ENCODE measurements at regions not wholly inside any gene's neighbourhood (a gene's known extent, or its start where the extent isn't known, plus 50 kb on each side); places are given as distances from the start of the nearest gene placed in this dataset.

DNA sequence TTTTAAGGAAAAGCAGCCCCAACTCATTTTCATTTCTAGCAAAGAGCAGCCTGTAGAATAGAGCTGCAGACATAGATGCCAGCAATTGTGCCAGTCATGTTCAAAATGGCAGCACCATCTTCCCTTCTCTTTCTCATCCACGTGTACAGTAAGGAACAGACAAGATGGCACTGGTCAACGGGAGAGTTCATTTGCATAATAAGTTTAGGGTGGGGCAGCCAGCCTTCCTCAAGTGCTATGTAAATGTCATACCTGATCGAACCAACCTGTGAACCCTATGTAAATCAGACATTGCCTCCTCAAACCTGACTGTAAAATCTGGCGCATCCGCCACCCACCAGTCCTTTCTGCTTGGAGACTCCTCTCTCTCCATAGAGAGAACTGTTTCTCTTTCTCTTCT is 150.0 kb upstream of the CDH13 start:
- DNase-seq (ENCODE audit: low spot score): no peak
- Mint-ChIP-seq H3K9me3 (ENCODE audit: low read depth) (peaks cover 4% of the 10 kb centered on the region), H3K27ac (ENCODE audit: unreplicated experiment) (no peak overlapping the region), H3K36me3 (ENCODE audit: low read depth) (no peaks in the 10 kb centered on the region), H3K4me1 (ENCODE audit: low read depth) (no peaks in the 10 kb centered on the region), H3K4me3 (ENCODE audit: unreplicated experiment) (no peak overlapping the region), H3K27me3 (ENCODE audit: low read depth) (peaks cover 20% of the 10 kb centered on the region)
- no peak for TF ChIP-seq CTCF (IDR thresholded peaks at IDR 0.05)

DNA sequence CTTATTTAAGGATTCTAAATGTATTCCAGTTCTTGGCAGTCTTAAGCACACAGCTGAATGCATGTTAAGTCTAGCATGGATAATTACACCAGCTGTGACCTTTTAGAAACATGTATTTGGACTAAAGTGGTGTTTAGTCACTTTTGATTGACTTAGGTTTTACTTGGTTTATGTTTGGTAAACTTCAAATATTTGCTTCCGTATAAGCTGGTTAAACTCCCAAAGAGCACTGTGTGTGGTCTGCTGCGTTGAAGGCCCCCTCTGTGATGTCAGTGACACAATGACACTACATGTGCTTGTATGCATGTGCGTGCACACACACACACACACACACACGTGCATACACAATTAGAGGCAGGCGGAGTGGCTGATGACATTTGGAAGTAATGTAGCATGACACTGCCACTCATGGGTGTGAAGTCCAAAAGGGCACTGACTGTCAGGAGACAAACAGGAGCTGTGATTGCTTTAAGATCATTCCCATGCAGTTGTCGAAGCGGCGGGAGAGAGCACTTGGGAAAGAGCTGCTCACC is 156.1 kb upstream of the CDH13 start:
- Mint-ChIP-seq H3K4me1 (ENCODE audit: low read depth) (no peaks in the 10 kb centered on the region), H3K36me3 (ENCODE audit: low read depth) (no peaks in the 10 kb centered on the region), H3K4me3 (ENCODE audit: unreplicated experiment) (no peak overlapping the region), H3K27me3 (ENCODE audit: low read depth) (peaks cover 23% of the 10 kb centered on the region), H3K27ac (ENCODE audit: unreplicated experiment) (no peak overlapping the region), H3K9me3 (ENCODE audit: low read depth) (peaks cover 4% of the 10 kb centered on the region)
- no peak for DNase-seq (ENCODE audit: low spot score)
- TF ChIP-seq CTCF (IDR thresholded peaks at IDR 0.05): no peak

DNA sequence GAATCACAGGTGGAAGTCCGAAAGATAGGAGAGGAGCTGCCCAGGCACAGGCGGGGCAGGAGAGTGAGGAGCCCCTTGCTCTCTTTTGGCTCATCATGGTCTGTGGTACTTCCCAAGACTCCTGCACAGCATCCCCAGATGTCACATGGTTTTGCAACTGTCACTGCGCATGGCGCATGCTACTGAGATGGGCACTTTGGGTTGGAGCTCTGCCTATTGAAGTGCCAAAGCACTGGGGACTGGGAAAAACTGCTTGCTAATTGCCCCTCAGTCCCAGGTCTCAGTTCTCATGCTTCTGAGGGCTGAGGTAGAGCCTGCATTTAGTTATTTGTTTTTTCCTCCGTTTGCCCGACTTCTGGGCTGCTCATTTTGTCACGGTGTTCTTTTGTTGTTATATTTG is 156.8 kb upstream of the CDH13 start:
- no peaks in the 10 kb centered on the region for H3K4me1 Mint-ChIP-seq (ENCODE audit: low read depth)
- peaks cover 4% of the 10 kb centered on the region for H3K9me3 Mint-ChIP-seq (ENCODE audit: low read depth)
- H3K4me3 Mint-ChIP-seq (ENCODE audit: unreplicated experiment): no peak overlapping the region
- no peaks in the 10 kb centered on the region for H3K36me3 Mint-ChIP-seq (ENCODE audit: low read depth)
- peaks cover 28% of the 10 kb centered on the region for H3K27me3 Mint-ChIP-seq (ENCODE audit: low read depth)
- DNase-seq (ENCODE audit: low spot score): no peak
- no peak overlapping the region for H3K27ac Mint-ChIP-seq (ENCODE audit: unreplicated experiment)
- TF ChIP-seq CTCF (IDR thresholded peaks at IDR 0.05): no peak

GRCh38 chr16:82464187-82464586 is 162.6 kb upstream of the CDH13 start:
- TF ChIP-seq CTCF (IDR thresholded peaks at IDR 0.05): no peak
- Mint-ChIP-seq H3K27ac (ENCODE audit: unreplicated experiment) (no peak overlapping the region), H3K36me3 (ENCODE audit: low read depth) (no peaks in the 10 kb centered on the region), H3K4me1 (ENCODE audit: low read depth) (no peaks in the 10 kb centered on the region), H3K4me3 (ENCODE audit: unreplicated experiment) (no peak overlapping the region), H3K9me3 (ENCODE audit: low read depth) (no peaks in the 10 kb centered on the region), H3K27me3 (ENCODE audit: low read depth) (peaks cover 16% of the 10 kb centered on the region)
- no peak for DNase-seq (ENCODE audit: low spot score)

- no peak for DNase-seq (ENCODE audit: low spot score)
- TF ChIP-seq CTCF (IDR thresholded peaks at IDR 0.05): no peak
- Mint-ChIP-seq H3K27ac (ENCODE audit: unreplicated experiment) (no peak overlapping the region), H3K27me3 (ENCODE audit: low read depth) (peaks cover 23% of the 10 kb centered on the region), H3K4me1 (ENCODE audit: low read depth) (no peaks in the 10 kb centered on the region), H3K9me3 (ENCODE audit: low read depth) (no peaks in the 10 kb centered on the region), H3K36me3 (ENCODE audit: low read depth) (no peaks in the 10 kb centered on the region), H3K4me3 (ENCODE audit: unreplicated experiment) (no peak overlapping the region)
Measured at GRCh38 chr16:82460766-82461165, 166.0 kb upstream of the CDH13 start.

Data from chondrocyte (in vitro differentiated cells).